ENCODE measurements at regions not wholly inside any gene's neighbourhood (a gene's known extent, or its start where the extent isn't known, plus 50 kb on each side); places are given as distances from the start of the nearest gene placed in this dataset.

- DNase-seq, result no peak
These were observed 224.4 kb upstream of the GALNT17 start for GRCh38 chr7:70907259-70908247.

GRCh38 chr7:70913924-70914323, 218.0 kb upstream of the GALNT17 start:
- DNase-seq, result no peak

GRCh38 chr7:70915067-70915466, 216.9 kb upstream of the GALNT17 start:
- no peak for DNase-seq

GRCh38 chr7:70919481-70920073, 212.4 kb upstream of the GALNT17 start:
- DNase-seq, result no peak

- DNase-seq, result no peak
These were observed 211.1 kb upstream of the GALNT17 start for GRCh38 chr7:70920876-70921275.

GRCh38 chr7:70923181-70923845, 208.6 kb upstream of the GALNT17 start:
- DNase-seq, result no peak

- DNase-seq, result no peak
These were observed 206.4 kb upstream of the GALNT17 start for GRCh38 chr7:70925411-70926115.

GRCh38 chr7:70926666-70927065, 205.3 kb upstream of the GALNT17 start:
- DNase-seq, result no peak

- DNase-seq, result no peak
These were observed 196.6 kb upstream of the GALNT17 start for GRCh38 chr7:70935311-70935710.

- no peak for DNase-seq
These were observed 196.1 kb upstream of the GALNT17 start for GRCh38 chr7:70935854-70936253.

- DNase-seq, result no peak
These were observed 194.5 kb upstream of the GALNT17 start for GRCh38 chr7:70937424-70937823.

GRCh38 chr7:70940597-70940996, 191.3 kb upstream of the GALNT17 start:
- DNase-seq, result no peak

- no peak for DNase-seq
These were observed 189.2 kb upstream of the GALNT17 start for GRCh38 chr7:70942791-70943190.

- no peak for DNase-seq
These were observed 187.4 kb upstream of the GALNT17 start for GRCh38 chr7:70944516-70944915.

- DNase-seq, result no peak
These were observed 184.8 kb upstream of the GALNT17 start for GRCh38 chr7:70947181-70947580.

GRCh38 chr7:70949862-70950261, 182.1 kb upstream of the GALNT17 start:
- no peak for DNase-seq

GRCh38 chr7:70951271-70951962, 180.5 kb upstream of the GALNT17 start:
- no peak for DNase-seq

- DNase-seq, result no peak
These were observed 179.6 kb upstream of the GALNT17 start for GRCh38 chr7:70952311-70952710.

- no peak for DNase-seq
These were observed 178.6 kb upstream of the GALNT17 start for GRCh38 chr7:70953331-70953741.

- DNase-seq, result no peak
These were observed 178.1 kb upstream of the GALNT17 start for GRCh38 chr7:70953796-70954195.

- DNase-seq, result no peak
These were observed 159.3 kb upstream of the GALNT17 start for GRCh38 chr7:70972693-70973092.

- no peak for DNase-seq
These were observed 156.2 kb upstream of the GALNT17 start for GRCh38 chr7:70975754-70976153.
